OCI-LY1 (cell line): ENCODE measurements at regions not wholly inside any gene's neighbourhood (a gene's known extent, or its start where the extent isn't known, plus 50 kb on each side); places are given as distances from the start of the nearest gene placed in this dataset.

ENCODE experiments used
- H2AFZ ChIP-seq: fragments of 200-600 bp; sonication (generic), shearing (Covaris generic); 2 replicates; pipeline ENCODE4 v1.6.0; 2014; ENCODE audit warnings: antibody characterized with exemption, mild to moderate bottlenecking, low read length
- H3F3A ChIP-seq: fragments of 200-600 bp; sonication (generic), shearing (Covaris generic); 2 replicates; pipeline ENCODE4 v1.6.0; 2014; ENCODE audit warnings: mild to moderate bottlenecking, antibody characterized with exemption, low read length, moderate library complexity; ENCODE audit not compliant: insufficient read depth
- H3K27ac ChIP-seq: fragments of 200-600 bp; sonication (generic); 2 replicates; pipeline ENCODE4 v1.5.1; 2014; ENCODE audit warnings: low read length, mixed run types, mild to moderate bottlenecking, low read depth; ENCODE audit not compliant: poor library complexity, severe bottlenecking
- H3K27me3 ChIP-seq: fragments of 200-600 bp; sonication (generic); 2 replicates; pipeline ENCODE4 v1.6.0; 2014; ENCODE audit warnings: antibody characterized with exemption, mild to moderate bottlenecking, low read length, moderate library complexity; ENCODE audit not compliant: insufficient read depth
- H3K36me3 ChIP-seq: fragments of 200-600 bp; sonication (generic); 2 replicates; pipeline ENCODE4 v1.6.1; 2014; ENCODE audit warnings: mild to moderate bottlenecking, antibody characterized with exemption, low read length, moderate library complexity, mixed read lengths; ENCODE audit not compliant: insufficient read depth
- H3K4me1 ChIP-seq: fragments of 200-600 bp; sonication (generic); 2 replicates; pipeline ENCODE4 v1.5.1; 2014; ENCODE audit warnings: mild to moderate bottlenecking, low read length, moderate library complexity; ENCODE audit not compliant: insufficient read depth, severe bottlenecking
- H3K4me2 ChIP-seq: fragments of 200-600 bp; sonication (generic), shearing (Covaris generic); 2 replicates; pipeline ENCODE4 v1.6.1; 2014; ENCODE audit warnings: low read length
- H3K4me3 ChIP-seq: fragments of 200-600 bp; sonication (generic); 2 replicates; pipeline ENCODE4 v1.5.1; 2014; ENCODE audit warnings: low read length, low read depth, mild to moderate bottlenecking, mixed read lengths; ENCODE audit not compliant: poor library complexity, severe bottlenecking
- H3K79me2 ChIP-seq: fragments of 200-600 bp; shearing (Covaris generic); 2 replicates; pipeline ENCODE4 v1.6.1; 2016; ENCODE audit warnings: mixed run types, low read length, mixed read lengths; ENCODE audit not compliant: insufficient read depth
- H3K9ac ChIP-seq: fragments of 200-600 bp; sonication (generic), shearing (Covaris generic); 2 replicates; pipeline ENCODE4 v1.6.1; 2014; ENCODE audit warnings: mild to moderate bottlenecking, low read length, mixed read lengths
- H3K9me2 ChIP-seq: fragments of 200-600 bp; sonication (generic), shearing (Covaris generic); 2 replicates; pipeline ENCODE4 v1.6.1; 2014; ENCODE audit warnings: low read depth, mild to moderate bottlenecking, low read length, mixed read lengths
- H3K9me3 ChIP-seq: fragments of 200-600 bp; shearing (Covaris generic); 2 replicates; pipeline ENCODE4 v1.6.1; 2014; ENCODE audit warnings: low read length, mixed read lengths
- H4K20me1 ChIP-seq: fragments of 200-600 bp; sonication (generic), shearing (Covaris generic); 2 replicates; pipeline ENCODE4 v1.6.0; 2016; ENCODE audit warnings: mild to moderate bottlenecking, low read length; ENCODE audit not compliant: insufficient read depth
- EZH2 ChIP-seq: fragments of 200-600 bp; sonication (generic), shearing (Covaris generic); IDR thresholded peaks from 2 replicates; pipeline ENCODE4 v1.8.0; 2017; ENCODE audit warnings: borderline replicate concordance, mixed run types, mild to moderate bottlenecking, antibody characterized with exemption, low read length, moderate library complexity, mixed read lengths
- TF ChIP-seq, protein P1 (sequence below): fragments of 200-600 bp; sonication (generic), shearing (Covaris generic); IDR thresholded peaks from 2 replicates; pipeline ENCODE4 v1.5.1; 2017; ENCODE audit warnings: mild to moderate bottlenecking, antibody characterized with exemption, low read length, moderate library complexity, mixed read lengths

- no peaks in the 10 kb centered on the region for H3F3A ChIP-seq
- no peaks in the 10 kb centered on the region for H3K9me2 ChIP-seq
- H4K20me1 ChIP-seq: no peaks in the 10 kb centered on the region
- H3K9me3 ChIP-seq: no peaks in the 10 kb centered on the region
- TF ChIP-seq EZH2: no peak
- TF ChIP-seq, protein P1, sequence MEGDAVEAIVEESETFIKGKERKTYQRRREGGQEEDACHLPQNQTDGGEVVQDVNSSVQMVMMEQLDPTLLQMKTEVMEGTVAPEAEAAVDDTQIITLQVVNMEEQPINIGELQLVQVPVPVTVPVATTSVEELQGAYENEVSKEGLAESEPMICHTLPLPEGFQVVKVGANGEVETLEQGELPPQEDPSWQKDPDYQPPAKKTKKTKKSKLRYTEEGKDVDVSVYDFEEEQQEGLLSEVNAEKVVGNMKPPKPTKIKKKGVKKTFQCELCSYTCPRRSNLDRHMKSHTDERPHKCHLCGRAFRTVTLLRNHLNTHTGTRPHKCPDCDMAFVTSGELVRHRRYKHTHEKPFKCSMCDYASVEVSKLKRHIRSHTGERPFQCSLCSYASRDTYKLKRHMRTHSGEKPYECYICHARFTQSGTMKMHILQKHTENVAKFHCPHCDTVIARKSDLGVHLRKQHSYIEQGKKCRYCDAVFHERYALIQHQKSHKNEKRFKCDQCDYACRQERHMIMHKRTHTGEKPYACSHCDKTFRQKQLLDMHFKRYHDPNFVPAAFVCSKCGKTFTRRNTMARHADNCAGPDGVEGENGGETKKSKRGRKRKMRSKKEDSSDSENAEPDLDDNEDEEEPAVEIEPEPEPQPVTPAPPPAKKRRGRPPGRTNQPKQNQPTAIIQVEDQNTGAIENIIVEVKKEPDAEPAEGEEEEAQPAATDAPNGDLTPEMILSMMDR: no peak
- no peak overlapping the region for H3K27ac ChIP-seq
- H3K27me3 ChIP-seq: no peaks in the 10 kb centered on the region
- no peaks in the 10 kb centered on the region for H3K79me2 ChIP-seq
- no peaks in the 10 kb centered on the region for H3K4me1 ChIP-seq
- H3K9ac ChIP-seq: no peak overlapping the region
- H2AFZ ChIP-seq: no peak overlapping the region
- no peaks in the 10 kb centered on the region for H3K36me3 ChIP-seq
- H3K4me3 ChIP-seq: no peak overlapping the region
- no peak overlapping the region for H3K4me2 ChIP-seq
These were observed 90.3 kb upstream of the HPF1 start for GRCh38 chr4:169848018-169848417.

DNA sequence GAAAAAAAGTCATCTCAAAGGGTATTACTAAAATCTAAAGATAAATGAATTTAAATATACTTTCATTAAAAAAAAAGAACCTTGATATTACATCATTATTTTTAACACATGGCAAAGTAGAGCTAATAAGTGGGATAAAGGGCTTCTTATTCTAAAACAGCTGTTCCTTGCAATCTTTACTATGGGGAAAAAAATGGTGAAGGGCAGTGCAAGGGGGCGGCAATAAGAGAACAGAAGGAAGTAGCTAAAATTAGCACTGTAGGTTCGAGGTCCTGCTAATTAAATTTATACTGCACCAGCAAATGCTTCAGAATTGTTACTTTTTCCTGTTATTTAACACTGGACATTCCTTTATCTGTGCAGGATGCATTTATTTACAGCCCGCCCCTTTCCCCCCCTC lies 89.4 kb upstream of the HPF1 start:
- Histone ChIP-seq H3K4me1 (no peaks in the 10 kb centered on the region), H3K36me3 (no peaks in the 10 kb centered on the region), H3K9me3 (no peaks in the 10 kb centered on the region), H3K9ac (no peak overlapping the region), H2AFZ (no peak overlapping the region), H3K4me2 (no peak overlapping the region), H3K27ac (no peak overlapping the region), H3K79me2 (no peaks in the 10 kb centered on the region), H3F3A (no peaks in the 10 kb centered on the region), H4K20me1 (no peaks in the 10 kb centered on the region), H3K27me3 (no peaks in the 10 kb centered on the region), H3K4me3 (no peak overlapping the region), H3K9me2 (no peaks in the 10 kb centered on the region)
- TF ChIP-seq, protein P1: no peak

- TF ChIP-seq, protein P1: no peak
- TF ChIP-seq EZH2: no peak
- Histone ChIP-seq H3F3A (no peaks in the 10 kb centered on the region), H3K4me3 (no peak overlapping the region), H3K36me3 (no peaks in the 10 kb centered on the region), H3K4me2 (no peak overlapping the region), H3K79me2 (no peaks in the 10 kb centered on the region), H3K9ac (no peak overlapping the region), H3K27ac (no peak overlapping the region), H3K9me2 (no peaks in the 10 kb centered on the region), H3K27me3 (no peaks in the 10 kb centered on the region), H4K20me1 (no peaks in the 10 kb centered on the region), H3K4me1 (no peaks in the 10 kb centered on the region), H3K9me3 (no peaks in the 10 kb centered on the region), H2AFZ (no peak overlapping the region)
These were observed 88.7 kb upstream of the HPF1 start for GRCh38 chr4:169846396-169846795.
